Gastrocnemius medialis (tissue), 4 donors: ENCODE measurements at regions not wholly inside any gene's neighbourhood (a gene's known extent, or its start where the extent isn't known, plus 50 kb on each side); places are given as distances from the start of the nearest gene placed in this dataset.

Source experiments
- ATAC-seq, 2 donors: fragments of 150-250 bp; one replicate each; pipeline ENCODE4 v1.9.1; 2016
- DNase-seq, 2 donors: peaks; one replicate each; pipeline ENCODE4 v3.0.0-alpha.2; 2019
- H3K27ac ChIP-seq, 4 donors: fragments of 200-600 bp; sonication (generic); 1 replicate in 1 of 4; 2 replicates in 3 of 4; pipeline ENCODE4 v1.5.1; 2016 to 2018; ENCODE audit warnings: mild to moderate bottlenecking in 2 of 4, moderate library complexity in 1 of 4
- H3K27me3 ChIP-seq, 3 donors: fragments of 200-600 bp; sonication (generic) in 2 of 3; 1 replicate in 1 of 3; 2 replicates in 2 of 3; pipeline versions ENCODE4 v1.5.1 to v1.6.0; 2016 to 2019; ENCODE audit warnings: mild to moderate bottlenecking in 1 of 3, moderate library complexity in 1 of 3
- H3K36me3 ChIP-seq, 2 donors: fragments of 200-600 bp; sonication (generic) in 1 of 2; one replicate each; pipeline ENCODE4 v1.5.1; 2017 to 2018
- H3K4me1 ChIP-seq, 2 donors: fragments of 200-600 bp; sonication (generic) in 1 of 2; one replicate each; pipeline ENCODE4 v1.5.1; 2016 to 2017; ENCODE audit warnings: mild to moderate bottlenecking in 2 of 2
- H3K4me3 ChIP-seq, 4 donors: fragments of 200-600 bp; sonication (generic) in 3 of 4; 1 replicate in 1 of 4; 2 replicates in 3 of 4; pipeline ENCODE4 v1.5.1; 2016 to 2019; ENCODE audit warnings: mild to moderate bottlenecking in 2 of 4
- H3K9me3 ChIP-seq, 3 donors: fragments of 200-600 bp; sonication (generic) in 2 of 3; 1 replicate in 1 of 3; 2 replicates in 2 of 3; pipeline ENCODE4 v1.5.1; 2016 to 2019
- POLR2A ChIP-seq, 2 donors: fragments of 450-650 bp; IDR thresholded peaks; one replicate each; pipeline ENCODE4 v1.6.1; 2017; ENCODE audit warnings: antibody characterized with exemption in 2 of 2, mild to moderate bottlenecking in 2 of 2, moderate library complexity in 2 of 2
- in situ Hi-C, 4 donors: fragments of 200-750 bp; cut with MboI; loops; one replicate each; pipeline versions ENCODE4 v1.15.0 to v1.8.0; 2017; ENCODE audit warnings: low sequenced_read_pairs in 4 of 4
- intact Hi-C: fragments of 100-400 bp; cut with DNase I; formaldehyde crosslinking; loops from one replicate; pipeline ENCODE4 v1.15.1; 2023; ENCODE audit warnings: low total_unique reads
- TF ChIP-seq, protein P1 (sequence below), 5 experiments: fragments of 450-650 bp in 3 of 5; fragments of 200-600 bp in 2 of 5; sonication (generic) in 2 of 5; IDR thresholded peaks in 4 of 5; conservative IDR thresholded peaks in 1 of 5; 1 replicate in 4 of 5; 2 replicates in 1 of 5; pipeline ENCODE4 v1.5.1; 2016 to 2019; ENCODE audit warnings: antibody characterized with exemption in 5 of 5, mild to moderate bottlenecking in 3 of 5, moderate library complexity in 3 of 5

DNA sequence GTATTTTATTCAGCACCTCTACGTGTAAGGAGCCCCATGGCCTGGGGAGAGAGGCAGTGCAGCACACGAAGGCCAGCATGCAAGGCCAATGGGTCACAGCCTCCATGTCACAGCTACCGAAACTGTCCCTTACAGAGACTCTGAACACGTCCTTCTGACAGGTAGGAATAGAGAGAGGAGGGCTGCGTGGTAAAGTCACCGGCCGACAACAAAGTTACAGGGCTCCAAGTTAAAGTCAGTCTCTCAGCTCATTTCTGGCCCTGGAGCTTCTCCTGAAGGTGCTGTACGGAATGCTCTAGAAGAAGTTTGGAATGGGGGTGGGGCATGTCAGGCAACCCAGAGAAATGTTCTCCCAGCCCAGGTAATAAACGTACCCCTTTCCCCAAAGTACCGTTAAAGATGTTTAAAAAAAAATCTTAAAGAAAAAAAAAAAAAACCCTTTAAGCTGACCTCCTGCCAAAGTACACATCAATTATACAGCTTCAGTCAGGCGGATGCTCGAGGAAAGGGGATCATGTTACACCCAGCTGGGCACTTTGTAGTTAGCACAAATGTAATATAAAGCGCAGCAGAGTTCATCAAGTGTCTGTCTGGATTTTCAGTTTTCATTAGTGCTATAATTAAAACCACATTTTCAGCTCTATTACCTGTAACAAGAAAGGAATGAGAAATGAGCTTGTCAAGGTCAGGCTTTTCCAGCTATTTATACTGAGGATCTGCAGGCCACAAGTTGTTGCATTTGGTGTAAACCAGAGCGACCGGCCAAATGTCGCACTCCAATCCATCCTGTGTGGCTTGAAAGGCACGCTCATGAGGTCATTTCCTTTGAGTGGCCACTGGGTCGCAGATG lies 53.3 kb upstream of the CDKN3 start:
- H3K36me3 ChIP-seq = no peaks in the 10 kb centered on the region
- ATAC-seq = peak in 1 of 2 donors; percentile 70
- H3K27me3 ChIP-seq = peaks cover 0 to 3% (median under 1%) of the 10 kb centered on the region in 3 donors
- no peaks in the 10 kb centered on the region for H3K4me1 ChIP-seq
- no peaks in the 10 kb centered on the region for H3K9me3 ChIP-seq
- intact Hi-C loops = loop anchor here (10.0 kb wide), 1 partner anchor 809 kb away; no protein-coding TSS in a partner anchor
- H3K4me3 ChIP-seq = no peak overlapping the region
- no peak overlapping the region for H3K27ac ChIP-seq
- in situ Hi-C loops = loop anchor here in 3 of 4 donors (25.0 kb wide), 2 partner anchors 806 to 1056 kb away; no protein-coding TSS in a partner anchor
- DNase-seq = peak in 1 of 2 donors; percentile 23
- no peak for TF ChIP-seq POLR2A (IDR thresholded peaks at IDR 0.05)
- TF ChIP-seq, protein P1, sequence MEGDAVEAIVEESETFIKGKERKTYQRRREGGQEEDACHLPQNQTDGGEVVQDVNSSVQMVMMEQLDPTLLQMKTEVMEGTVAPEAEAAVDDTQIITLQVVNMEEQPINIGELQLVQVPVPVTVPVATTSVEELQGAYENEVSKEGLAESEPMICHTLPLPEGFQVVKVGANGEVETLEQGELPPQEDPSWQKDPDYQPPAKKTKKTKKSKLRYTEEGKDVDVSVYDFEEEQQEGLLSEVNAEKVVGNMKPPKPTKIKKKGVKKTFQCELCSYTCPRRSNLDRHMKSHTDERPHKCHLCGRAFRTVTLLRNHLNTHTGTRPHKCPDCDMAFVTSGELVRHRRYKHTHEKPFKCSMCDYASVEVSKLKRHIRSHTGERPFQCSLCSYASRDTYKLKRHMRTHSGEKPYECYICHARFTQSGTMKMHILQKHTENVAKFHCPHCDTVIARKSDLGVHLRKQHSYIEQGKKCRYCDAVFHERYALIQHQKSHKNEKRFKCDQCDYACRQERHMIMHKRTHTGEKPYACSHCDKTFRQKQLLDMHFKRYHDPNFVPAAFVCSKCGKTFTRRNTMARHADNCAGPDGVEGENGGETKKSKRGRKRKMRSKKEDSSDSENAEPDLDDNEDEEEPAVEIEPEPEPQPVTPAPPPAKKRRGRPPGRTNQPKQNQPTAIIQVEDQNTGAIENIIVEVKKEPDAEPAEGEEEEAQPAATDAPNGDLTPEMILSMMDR (IDR thresholded peaks at IDR 0.05 in 4 of 5, conservative IDR thresholded peaks at IDR 0.05 in 1 of 5) = no peak

DNA sequence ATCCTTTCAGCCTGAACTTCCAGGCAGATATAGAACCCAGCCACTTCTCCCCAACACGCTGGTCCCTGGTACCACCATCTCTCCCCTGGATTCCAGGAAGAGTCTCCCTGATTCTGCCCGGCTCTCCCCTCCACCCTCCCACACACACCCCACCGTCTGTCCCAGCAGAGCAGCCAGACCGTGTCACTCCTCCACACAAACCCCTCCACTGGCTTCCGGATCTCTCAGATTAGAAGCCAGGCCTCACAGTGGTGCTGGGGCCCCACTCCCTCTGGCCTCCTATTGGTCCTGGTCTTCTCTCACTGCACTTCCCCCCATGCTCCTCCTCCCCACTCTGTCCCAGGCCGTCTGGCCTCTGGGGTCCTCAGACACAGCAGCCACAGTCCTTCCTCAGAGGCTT lies 52.4 kb upstream of the CDKN3 start:
- Histone ChIP-seq H3K27me3 (peaks cover 4 to 12% (median 7%) of the 10 kb centered on the region in 3 donors), H3K4me3 (no peak overlapping the region), H3K27ac (no peak overlapping the region), H3K4me1 (peaks cover 2 to 3% of the 10 kb centered on the region in 2 donors), H3K36me3 (no peaks in the 10 kb centered on the region), H3K9me3 (no peaks in the 10 kb centered on the region)
- intact Hi-C loops = loop anchor here (10.0 kb wide), 1 partner anchor 810 kb away; no protein-coding TSS in a partner anchor
- TF ChIP-seq, protein P1 (IDR thresholded peaks at IDR 0.05 in 4 of 5, conservative IDR thresholded peaks at IDR 0.05 in 1 of 5) = no peak
- no peak for TF ChIP-seq POLR2A (IDR thresholded peaks at IDR 0.05)
- DNase-seq (no peak), ATAC-seq (no peak)
- in situ Hi-C loops = loop anchor here in 3 of 4 donors (25.0 kb wide), 2 partner anchors 807 to 1057 kb away; no protein-coding TSS in a partner anchor

DNA sequence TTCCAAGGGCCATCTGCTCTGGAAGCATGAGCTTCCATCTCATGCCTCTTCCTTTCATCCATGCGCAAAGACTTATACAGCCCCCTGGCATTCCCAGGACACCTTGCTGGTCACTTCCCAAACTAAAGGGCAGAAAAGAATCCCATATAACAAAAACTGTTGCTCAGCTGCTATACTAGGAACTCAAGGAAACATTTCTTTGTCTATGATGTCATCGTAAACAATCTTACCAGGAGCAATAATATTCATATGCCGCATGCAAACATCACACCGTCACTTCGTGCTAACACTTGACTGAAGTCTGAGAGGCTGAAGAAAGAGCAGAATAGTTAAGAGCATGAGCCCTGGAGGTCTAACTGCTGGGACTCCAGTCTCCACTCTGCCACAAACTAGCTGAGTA lies 50.5 kb upstream of the CDKN3 start:
- H3K36me3 ChIP-seq = no peaks in the 10 kb centered on the region
- no peak for DNase-seq
- intact Hi-C loops = loop anchor here (10.0 kb wide), 1 partner anchor 811 kb away; no protein-coding TSS in a partner anchor
- in situ Hi-C loops = loop anchor here in 3 of 4 donors (25.0 kb wide), 2 partner anchors 809 to 1059 kb away; no protein-coding TSS in a partner anchor
- ATAC-seq = no peak
- H3K9me3 ChIP-seq = no peaks in the 10 kb centered on the region
- H3K27ac ChIP-seq = no peak overlapping the region
- peaks cover 6 to 12% (median 7%) of the 10 kb centered on the region in 3 donors for H3K27me3 ChIP-seq
- TF ChIP-seq, protein P1 (IDR thresholded peaks at IDR 0.05 in 4 of 5, conservative IDR thresholded peaks at IDR 0.05 in 1 of 5) = no peak
- no peak for TF ChIP-seq POLR2A (IDR thresholded peaks at IDR 0.05)
- no peak overlapping the region for H3K4me3 ChIP-seq
- H3K4me1 ChIP-seq = peaks cover 2 to 12% of the 10 kb centered on the region in 2 donors
